GM18498 (cell line): ENCODE measurements at regions not wholly inside any gene's neighbourhood (a gene's known extent, or its start where the extent isn't known, plus 50 kb on each side); places are given as distances from the start of the nearest gene placed in this dataset.

Experiments
- ATAC-seq: cut with Tn5 transposase; IDR thresholded peaks from one replicate; pipeline ENCODE4 v1.9.1; 2021; ENCODE audit warnings: mild to moderate bottlenecking, moderate library complexity; ENCODE audit not compliant: unreplicated experiment

- ATAC-seq, result no peak
These were observed 204.6 kb upstream of the TSHZ3 start for GRCh38 chr19:31553846-31554215.

GRCh38 chr19:31554360-31554759 is 205.1 kb upstream of the TSHZ3 start:
- no peak for ATAC-seq

GRCh38 chr19:31555634-31556215 is 206.5 kb upstream of the TSHZ3 start:
- no peak for ATAC-seq

GRCh38 chr19:31559494-31559893 is 210.3 kb upstream of the TSHZ3 start:
- ATAC-seq, result no peak

- no peak for ATAC-seq
These were observed 211.1 kb upstream of the TSHZ3 start for GRCh38 chr19:31560086-31561060.

GRCh38 chr19:31562966-31563612 is 213.9 kb upstream of the TSHZ3 start:
- no peak for ATAC-seq

- ATAC-seq, result no peak
These were observed 218.5 kb upstream of the TSHZ3 start for GRCh38 chr19:31567776-31568175.

GRCh38 chr19:31568724-31569123 is 219.5 kb upstream of the TSHZ3 start:
- no peak for ATAC-seq

- no peak for ATAC-seq
These were observed 221.5 kb upstream of the TSHZ3 start for GRCh38 chr19:31570718-31571117.

GRCh38 chr19:31572102-31572975 is 223.1 kb upstream of the TSHZ3 start:
- no peak for ATAC-seq

- ATAC-seq, result no peak
These were observed 223.7 kb upstream of the TSHZ3 start for GRCh38 chr19:31572976-31573298.

GRCh38 chr19:31574251-31574973 is 225.2 kb upstream of the TSHZ3 start:
- ATAC-seq, result no peak

GRCh38 chr19:31575846-31576335 is 226.7 kb upstream of the TSHZ3 start:
- ATAC-seq, result no peak

GRCh38 chr19:31578326-31578725 is 229.1 kb upstream of the TSHZ3 start:
- no peak for ATAC-seq

- ATAC-seq, result no peak
These were observed 233.9 kb upstream of the TSHZ3 start for GRCh38 chr19:31583148-31583547.

GRCh38 chr19:31586282-31586681 is 237.0 kb upstream of the TSHZ3 start:
- no peak for ATAC-seq

GRCh38 chr19:31589109-31589508 is 239.9 kb upstream of the TSHZ3 start:
- no peak for ATAC-seq

GRCh38 chr19:31591258-31591657 is 242.0 kb upstream of the TSHZ3 start:
- no peak for ATAC-seq

- no peak for ATAC-seq
These were observed 243.2 kb upstream of the TSHZ3 start for GRCh38 chr19:31592456-31592855.

GRCh38 chr19:31594701-31595100 is 245.5 kb upstream of the TSHZ3 start:
- no peak for ATAC-seq
